NCI-H1092 (cell line): ENCODE measurements at regions not wholly inside any gene's neighbourhood (a gene's known extent, or its start where the extent isn't known, plus 50 kb on each side); places are given as distances from the start of the nearest gene placed in this dataset.

Experiments
- DNase-seq: peaks from one replicate; lab custom pipeline; 2025; lab: John Stamatoyannopoulos, UW

GRCh38 chr16:65543781-65544740, 422.2 kb upstream of the CDH11 start:
- DNase-seq: no peak

- no peak for DNase-seq
Measured at GRCh38 chr16:65541646-65542045, 419.8 kb upstream of the CDH11 start.

GRCh38 chr16:65540901-65541300, 419.0 kb upstream of the CDH11 start:
- DNase-seq: no peak

GRCh38 chr16:65538976-65539375, 417.1 kb upstream of the CDH11 start:
- no peak for DNase-seq

- no peak for DNase-seq
Measured at GRCh38 chr16:65537336-65537735, 415.5 kb upstream of the CDH11 start.

GRCh38 chr16:65534121-65534528, 412.3 kb upstream of the CDH11 start:
- no peak for DNase-seq

GRCh38 chr16:65532846-65533245, 411.0 kb upstream of the CDH11 start:
- DNase-seq: no peak

- DNase-seq: no peak
Measured at GRCh38 chr16:65532258-65532657, 410.4 kb upstream of the CDH11 start.

GRCh38 chr16:65531475-65531874, 409.6 kb upstream of the CDH11 start:
- DNase-seq: no peak

- DNase-seq: no peak
Measured at GRCh38 chr16:65525707-65526106, 403.8 kb upstream of the CDH11 start.

GRCh38 chr16:65524997-65525396, 403.1 kb upstream of the CDH11 start:
- DNase-seq: no peak

GRCh38 chr16:65524231-65524630, 402.4 kb upstream of the CDH11 start:
- DNase-seq: no peak

GRCh38 chr16:65523283-65523944, 401.6 kb upstream of the CDH11 start:
- no peak for DNase-seq

- no peak for DNase-seq
Measured at GRCh38 chr16:65522412-65522811, 400.5 kb upstream of the CDH11 start.

GRCh38 chr16:65521633-65522328, 399.9 kb upstream of the CDH11 start:
- DNase-seq: no peak

GRCh38 chr16:65519402-65519801, 397.5 kb upstream of the CDH11 start:
- no peak for DNase-seq

- DNase-seq: no peak
Measured at GRCh38 chr16:65515193-65515592, 393.3 kb upstream of the CDH11 start.

GRCh38 chr16:65510850-65511249, 389.0 kb upstream of the CDH11 start:
- no peak for DNase-seq

- no peak for DNase-seq
Measured at GRCh38 chr16:65510241-65510640, 388.4 kb upstream of the CDH11 start.

- no peak for DNase-seq
Measured at GRCh38 chr16:65509172-65509571, 387.3 kb upstream of the CDH11 start.

GRCh38 chr16:65500919-65501318, 379.1 kb upstream of the CDH11 start:
- no peak for DNase-seq

- no peak for DNase-seq
Measured at GRCh38 chr16:65500007-65500406, 378.1 kb upstream of the CDH11 start.

- DNase-seq: no peak
Measured at GRCh38 chr16:65499566-65499965, 377.7 kb upstream of the CDH11 start.
